ENCODE measurements at regions not wholly inside any gene's neighbourhood (a gene's known extent, or its start where the extent isn't known, plus 50 kb on each side); places are given as distances from the start of the nearest gene placed in this dataset.

GRCh38 chr1:106121728-106122127 lies 934.7 kb upstream of the PRMT6 start:
- no peak for TF ChIP-seq EZH2phosphoT487 (IDR thresholded peaks at IDR 0.05; ENCODE audit: low read length)
- TF ChIP-seq CTCF (IDR thresholded peaks at IDR 0.05; ENCODE audit: low read length), result no peak

Data from MM.1S (cell line).